SK-MEL-5 (cell line): ENCODE measurements at regions not wholly inside any gene's neighbourhood (a gene's known extent, or its start where the extent isn't known, plus 50 kb on each side); places are given as distances from the start of the nearest gene placed in this dataset.
"Not testable (repeated sequence)": the region's sequence is repeated elsewhere in the genome, so short reads cannot be mapped to it uniquely, and the experiment has no call there.

Experiments
- DNase-seq: peaks from one replicate; pipeline ENCODE4 v3.0.0-alpha.2; 2016; ENCODE audit warnings: low read depth, low spot score
- in situ Hi-C: cut with HindIII; loops from 2 replicates; pipeline ENCODE4 v1.10.0; 2016; ENCODE audit warnings: low sequenced_read_pairs, high pct_unique_total_duplicates, low pct_unique_long_range_greater_than_20kb

- in situ Hi-C loops: no loop called here
- DNase-seq: no peak
These were observed 340.9 kb upstream of the KLF4 start for GRCh38 chr9:107830479-107830878.

- no peak for DNase-seq
These were observed 338.3 kb upstream of the KLF4 start for GRCh38 chr9:107827884-107828283.

GRCh38 chr9:107827304-107827703 is 337.7 kb upstream of the KLF4 start:
- no peak for DNase-seq
- in situ Hi-C loops: no loop called here

More at GRCh38 chr9:107827884-107828283, 338.3 kb upstream of the KLF4 start:
- in situ Hi-C loops: no loop called here

- DNase-seq, in situ Hi-C loops: not testable (repeated sequence)
These were observed 337.1 kb upstream of the KLF4 start for GRCh38 chr9:107826688-107826983.

- in situ Hi-C loops: no loop called here
- DNase-seq: no peak
These were observed 335.0 kb upstream of the KLF4 start for GRCh38 chr9:107824556-107824955.

GRCh38 chr9:107819772-107820565 is 330.4 kb upstream of the KLF4 start:
- in situ Hi-C loops: no loop called here
- no peak for DNase-seq

GRCh38 chr9:107818503-107818829 is 328.9 kb upstream of the KLF4 start:
- in situ Hi-C loops, DNase-seq: not testable (repeated sequence)

GRCh38 chr9:107817595-107818502 is 328.3 kb upstream of the KLF4 start:
- in situ Hi-C loops, DNase-seq: not testable (repeated sequence)

GRCh38 chr9:107816561-107817021 is 327.0 kb upstream of the KLF4 start:
- DNase-seq: no peak
- in situ Hi-C loops: no loop called here

- peak; percentile 39 for DNase-seq
- in situ Hi-C loops: no loop called here
These were observed 326.4 kb upstream of the KLF4 start for GRCh38 chr9:107815782-107816560.

GRCh38 chr9:107813287-107813686 is 323.7 kb upstream of the KLF4 start:
- DNase-seq: no peak
- in situ Hi-C loops: no loop called here

- DNase-seq: no peak
- in situ Hi-C loops: no loop called here
These were observed 320.9 kb upstream of the KLF4 start for GRCh38 chr9:107810461-107810961.

- DNase-seq: no peak
- in situ Hi-C loops: no loop called here
These were observed 320.4 kb upstream of the KLF4 start for GRCh38 chr9:107809871-107810460.

- no peak for DNase-seq
- in situ Hi-C loops: no loop called here
These were observed 317.6 kb upstream of the KLF4 start for GRCh38 chr9:107807183-107807582.

- in situ Hi-C loops: no loop called here
- DNase-seq: no peak
These were observed 315.6 kb upstream of the KLF4 start for GRCh38 chr9:107805201-107805600.

- in situ Hi-C loops: no loop called here
- no peak for DNase-seq
These were observed 304.7 kb upstream of the KLF4 start for GRCh38 chr9:107794259-107794658.

- in situ Hi-C loops: no loop called here
- no peak for DNase-seq
These were observed 304.0 kb upstream of the KLF4 start for GRCh38 chr9:107793541-107793940.

- no peak for DNase-seq
- in situ Hi-C loops: no loop called here
These were observed 303.0 kb upstream of the KLF4 start for GRCh38 chr9:107792596-107792995.
